ENCODE measurements at regions not wholly inside any gene's neighbourhood (a gene's known extent, or its start where the extent isn't known, plus 50 kb on each side); places are given as distances from the start of the nearest gene placed in this dataset.

DNA sequence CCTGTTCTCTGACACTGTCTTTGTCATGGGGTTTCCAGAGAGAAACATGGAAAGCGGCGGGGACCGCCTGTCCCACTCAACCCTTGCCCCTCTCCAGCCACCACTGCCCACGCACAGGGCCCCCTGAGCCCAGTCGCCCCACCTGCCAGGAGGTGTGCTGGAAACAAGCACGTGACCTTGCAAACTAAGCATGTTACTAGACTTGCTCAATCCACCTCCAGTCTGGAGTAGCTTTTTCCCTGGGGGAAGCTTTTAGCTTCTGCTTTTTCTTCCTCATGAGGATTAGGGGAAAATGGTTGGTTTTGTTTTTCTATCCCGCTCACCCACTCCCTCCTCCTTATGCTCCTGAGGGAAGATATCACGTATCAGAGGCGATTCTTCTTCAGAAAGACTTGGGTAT, 105.7 kb downstream of the PLEKHG1 start:
- no peak for DNase-seq
- H3K36me3 ChIP-seq (ENCODE audit: insufficient read depth, low read length): no peaks in the 10 kb centered on the region
- H3K9me3 ChIP-seq (ENCODE audit: insufficient read depth, low read length, severe bottlenecking): no peaks in the 10 kb centered on the region
- no peak overlapping the region for H2AFZ ChIP-seq (ENCODE audit: low read depth, low read length)
- H3K27ac ChIP-seq (ENCODE audit: low read length): no peak overlapping the region
- H3K9ac ChIP-seq (ENCODE audit: low read depth, low read length): no peak overlapping the region
- H3K79me2 ChIP-seq (ENCODE audit: insufficient read depth, low read length): no peaks in the 10 kb centered on the region
- H4K20me1 ChIP-seq (ENCODE audit: insufficient read depth, low read length): no peaks in the 10 kb centered on the region; the same call in 1 of the 2 replicates
- H3K27me3 ChIP-seq (ENCODE audit: insufficient read depth, low read length, poor library complexity): peaks cover 14% of the 10 kb centered on the region
- H3K4me3 ChIP-seq (ENCODE audit: low read depth in 1 of 2, low read length in 2 of 2): no peak overlapping the region
- no peak for TF ChIP-seq EZH2 (IDR thresholded peaks at IDR 0.05; ENCODE audit: borderline replicate concordance, low read depth, low read length, severe bottlenecking)
- TF ChIP-seq, protein P1, sequence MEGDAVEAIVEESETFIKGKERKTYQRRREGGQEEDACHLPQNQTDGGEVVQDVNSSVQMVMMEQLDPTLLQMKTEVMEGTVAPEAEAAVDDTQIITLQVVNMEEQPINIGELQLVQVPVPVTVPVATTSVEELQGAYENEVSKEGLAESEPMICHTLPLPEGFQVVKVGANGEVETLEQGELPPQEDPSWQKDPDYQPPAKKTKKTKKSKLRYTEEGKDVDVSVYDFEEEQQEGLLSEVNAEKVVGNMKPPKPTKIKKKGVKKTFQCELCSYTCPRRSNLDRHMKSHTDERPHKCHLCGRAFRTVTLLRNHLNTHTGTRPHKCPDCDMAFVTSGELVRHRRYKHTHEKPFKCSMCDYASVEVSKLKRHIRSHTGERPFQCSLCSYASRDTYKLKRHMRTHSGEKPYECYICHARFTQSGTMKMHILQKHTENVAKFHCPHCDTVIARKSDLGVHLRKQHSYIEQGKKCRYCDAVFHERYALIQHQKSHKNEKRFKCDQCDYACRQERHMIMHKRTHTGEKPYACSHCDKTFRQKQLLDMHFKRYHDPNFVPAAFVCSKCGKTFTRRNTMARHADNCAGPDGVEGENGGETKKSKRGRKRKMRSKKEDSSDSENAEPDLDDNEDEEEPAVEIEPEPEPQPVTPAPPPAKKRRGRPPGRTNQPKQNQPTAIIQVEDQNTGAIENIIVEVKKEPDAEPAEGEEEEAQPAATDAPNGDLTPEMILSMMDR (IDR thresholded peaks at IDR 0.05; ENCODE audit: borderline replicate concordance, extremely low read depth, low read length, poor library complexity, severe bottlenecking): no peak
- ATAC-seq (ENCODE audit: insufficient read depth, low read depth): no peak
- H3K4me1 ChIP-seq (ENCODE audit: insufficient read depth, low read length): no peaks in the 10 kb centered on the region
- H3K4me2 ChIP-seq (ENCODE audit: insufficient read depth, low read length): no peak overlapping the region

DNA sequence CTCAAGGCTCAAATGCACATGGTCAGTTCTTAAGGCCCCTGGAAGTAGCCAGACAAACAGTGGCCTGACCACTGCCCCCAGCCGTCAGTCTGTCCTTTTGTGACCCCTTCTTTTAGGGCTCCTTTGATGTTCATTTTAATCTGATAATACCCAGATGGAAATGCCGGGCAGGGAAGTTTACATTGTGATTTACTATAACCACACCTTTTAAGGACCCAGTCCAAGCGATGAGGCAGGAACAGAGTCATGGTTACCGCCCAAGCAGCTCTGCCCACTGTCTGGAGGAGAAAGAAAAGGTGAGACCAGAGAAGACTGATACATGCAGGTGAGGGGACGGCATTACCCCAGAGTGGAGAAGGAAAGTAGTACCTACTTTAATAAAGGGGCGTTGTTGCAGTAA, 110.6 kb downstream of the PLEKHG1 start:
- Histone ChIP-seq H3K9ac (ENCODE audit: low read depth, low read length) (no peak overlapping the region), H3K4me2 (ENCODE audit: insufficient read depth, low read length) (no peak overlapping the region), H4K20me1 (ENCODE audit: insufficient read depth, low read length) (no peaks in the 10 kb centered on the region), H3K4me1 (ENCODE audit: insufficient read depth, low read length) (no peaks in the 10 kb centered on the region), H3K36me3 (ENCODE audit: insufficient read depth, low read length) (no peaks in the 10 kb centered on the region), H2AFZ (ENCODE audit: low read depth, low read length) (no peak overlapping the region), H3K4me3 (ENCODE audit: low read depth in 1 of 2, low read length in 2 of 2) (no peak overlapping the region), H3K27ac (ENCODE audit: low read length) (no peak overlapping the region), H3K27me3 (ENCODE audit: insufficient read depth, low read length, poor library complexity) (peaks cover 7% of the 10 kb centered on the region), H3K9me3 (ENCODE audit: insufficient read depth, low read length, severe bottlenecking) (no peaks in the 10 kb centered on the region), H3K79me2 (ENCODE audit: insufficient read depth, low read length) (no peaks in the 10 kb centered on the region)
- ATAC-seq (ENCODE audit: insufficient read depth, low read depth) (no peak), DNase-seq (no peak)
- TF ChIP-seq EZH2 (IDR thresholded peaks at IDR 0.05; ENCODE audit: borderline replicate concordance, low read depth, low read length, severe bottlenecking): no peak
- TF ChIP-seq, protein P1 (IDR thresholded peaks at IDR 0.05; ENCODE audit: borderline replicate concordance, extremely low read depth, low read length, poor library complexity, severe bottlenecking): no peak

DNA sequence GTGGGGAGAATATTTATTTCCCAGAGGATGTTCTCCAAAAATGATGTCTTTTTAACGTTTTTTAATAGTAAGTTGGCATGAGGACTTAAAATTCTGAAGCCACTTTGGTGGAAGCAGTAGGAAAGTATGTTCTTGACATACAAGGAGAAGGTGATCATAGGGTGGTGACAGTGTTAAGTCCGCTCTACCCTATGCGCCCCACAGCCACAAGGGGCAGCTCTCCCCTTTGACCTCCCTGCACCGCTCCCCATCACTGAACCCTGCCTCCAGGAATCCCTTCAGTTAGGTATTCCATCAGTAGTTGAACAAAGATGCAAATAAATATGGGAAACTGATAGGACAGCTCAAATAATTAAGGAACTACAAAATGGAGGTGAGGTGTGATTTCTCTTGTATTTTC, 111.4 kb downstream of the PLEKHG1 start:
- H3K9me3 ChIP-seq (ENCODE audit: insufficient read depth, low read length, severe bottlenecking): no peaks in the 10 kb centered on the region
- no peak for TF ChIP-seq EZH2 (IDR thresholded peaks at IDR 0.05; ENCODE audit: borderline replicate concordance, low read depth, low read length, severe bottlenecking)
- ATAC-seq (ENCODE audit: insufficient read depth, low read depth) (no peak), DNase-seq (no peak)
- peaks cover 7% of the 10 kb centered on the region for H3K27me3 ChIP-seq (ENCODE audit: insufficient read depth, low read length, poor library complexity)
- no peak overlapping the region for H3K9ac ChIP-seq (ENCODE audit: low read depth, low read length)
- no peaks in the 10 kb centered on the region for H3K4me1 ChIP-seq (ENCODE audit: insufficient read depth, low read length)
- H3K79me2 ChIP-seq (ENCODE audit: insufficient read depth, low read length): no peaks in the 10 kb centered on the region
- H3K36me3 ChIP-seq (ENCODE audit: insufficient read depth, low read length): no peaks in the 10 kb centered on the region
- no peaks in the 10 kb centered on the region for H4K20me1 ChIP-seq (ENCODE audit: insufficient read depth, low read length)
- no peak overlapping the region for H2AFZ ChIP-seq (ENCODE audit: low read depth, low read length)
- H3K27ac ChIP-seq (ENCODE audit: low read length): no peak overlapping the region
- H3K4me3 ChIP-seq (ENCODE audit: low read depth in 1 of 2, low read length in 2 of 2): no peak overlapping the region
- no peak overlapping the region for H3K4me2 ChIP-seq (ENCODE audit: insufficient read depth, low read length)

DNA sequence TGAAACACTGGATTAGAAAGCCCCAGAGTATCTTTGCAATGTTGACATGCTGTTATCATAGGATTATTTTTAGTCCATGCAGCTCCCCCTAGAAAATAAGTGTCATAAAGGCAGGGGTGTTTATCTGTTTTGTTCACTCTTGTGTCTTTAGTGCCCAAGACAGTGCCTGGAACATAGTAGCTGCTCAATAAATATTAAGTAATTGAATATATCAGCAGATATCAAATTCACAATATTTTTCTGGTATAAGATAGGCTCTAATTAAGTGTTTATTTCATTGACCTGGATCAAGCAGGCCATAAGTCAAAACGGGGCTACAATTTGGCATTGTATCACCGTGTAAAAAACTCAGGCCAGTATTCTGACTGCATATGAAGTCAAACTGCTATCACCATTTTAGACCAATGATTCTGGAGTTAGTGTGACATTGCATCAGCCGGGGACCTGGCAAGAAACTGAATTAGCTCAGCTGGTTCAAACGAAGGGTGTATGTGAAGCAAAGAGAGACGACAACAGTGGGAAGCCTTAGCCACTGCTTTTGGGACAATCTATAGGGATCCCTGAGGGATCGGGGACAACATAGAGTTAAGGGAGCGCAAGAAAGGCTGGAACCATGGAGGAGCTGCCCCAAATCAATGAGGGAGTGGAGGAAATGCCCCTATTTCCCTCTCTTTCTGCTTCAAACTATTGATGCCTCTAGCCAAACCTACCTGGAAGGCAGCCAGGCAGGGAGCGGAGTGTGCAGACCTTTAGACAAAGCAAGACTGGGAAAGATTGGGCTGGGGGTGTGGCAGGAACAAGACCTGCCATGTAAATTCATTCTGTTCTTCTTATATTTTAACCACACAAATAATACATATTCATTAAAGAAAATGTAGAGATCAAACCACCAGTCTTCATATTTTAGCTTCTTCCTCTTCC, 112.2 kb downstream of the PLEKHG1 start:
- ATAC-seq (ENCODE audit: insufficient read depth, low read depth) (no peak), DNase-seq (no peak)
- no peak overlapping the region for H3K4me3 ChIP-seq (ENCODE audit: low read depth in 1 of 2, low read length in 2 of 2)
- H3K27ac ChIP-seq (ENCODE audit: low read length): no peak overlapping the region
- no peaks in the 10 kb centered on the region for H3K79me2 ChIP-seq (ENCODE audit: insufficient read depth, low read length)
- no peak overlapping the region for H3K4me2 ChIP-seq (ENCODE audit: insufficient read depth, low read length)
- H3K4me1 ChIP-seq (ENCODE audit: insufficient read depth, low read length): no peaks in the 10 kb centered on the region
- H3K27me3 ChIP-seq (ENCODE audit: insufficient read depth, low read length, poor library complexity): peaks cover 7% of the 10 kb centered on the region
- H3K9me3 ChIP-seq (ENCODE audit: insufficient read depth, low read length, severe bottlenecking): no peaks in the 10 kb centered on the region
- no peaks in the 10 kb centered on the region for H3K36me3 ChIP-seq (ENCODE audit: insufficient read depth, low read length)
- no peak for TF ChIP-seq EZH2 (IDR thresholded peaks at IDR 0.05; ENCODE audit: borderline replicate concordance, low read depth, low read length, severe bottlenecking)
- TF ChIP-seq, protein P1 (IDR thresholded peaks at IDR 0.05; ENCODE audit: borderline replicate concordance, extremely low read depth, low read length, poor library complexity, severe bottlenecking): no peak
- H3K9ac ChIP-seq (ENCODE audit: low read depth, low read length): no peak overlapping the region
- no peaks in the 10 kb centered on the region for H4K20me1 ChIP-seq (ENCODE audit: insufficient read depth, low read length)
- H2AFZ ChIP-seq (ENCODE audit: low read depth, low read length): no peak overlapping the region

All from DND-41 (cell line).